NOMO-1 treated with DMSO at 0.1 percent for 48 hours (cell line): ENCODE measurements at regions not wholly inside any gene's neighbourhood (a gene's known extent, or its start where the extent isn't known, plus 50 kb on each side); places are given as distances from the start of the nearest gene placed in this dataset.
"Not testable (repeated sequence)": the region's sequence is repeated elsewhere in the genome, so short reads cannot be mapped to it uniquely, and the experiment has no call there.

Experiments used
- DNase-seq: peaks from one replicate; lab custom pipeline; 2025; ENCODE audit not compliant: unreplicated experiment; lab: John Stamatoyannopoulos, UW

DNA sequence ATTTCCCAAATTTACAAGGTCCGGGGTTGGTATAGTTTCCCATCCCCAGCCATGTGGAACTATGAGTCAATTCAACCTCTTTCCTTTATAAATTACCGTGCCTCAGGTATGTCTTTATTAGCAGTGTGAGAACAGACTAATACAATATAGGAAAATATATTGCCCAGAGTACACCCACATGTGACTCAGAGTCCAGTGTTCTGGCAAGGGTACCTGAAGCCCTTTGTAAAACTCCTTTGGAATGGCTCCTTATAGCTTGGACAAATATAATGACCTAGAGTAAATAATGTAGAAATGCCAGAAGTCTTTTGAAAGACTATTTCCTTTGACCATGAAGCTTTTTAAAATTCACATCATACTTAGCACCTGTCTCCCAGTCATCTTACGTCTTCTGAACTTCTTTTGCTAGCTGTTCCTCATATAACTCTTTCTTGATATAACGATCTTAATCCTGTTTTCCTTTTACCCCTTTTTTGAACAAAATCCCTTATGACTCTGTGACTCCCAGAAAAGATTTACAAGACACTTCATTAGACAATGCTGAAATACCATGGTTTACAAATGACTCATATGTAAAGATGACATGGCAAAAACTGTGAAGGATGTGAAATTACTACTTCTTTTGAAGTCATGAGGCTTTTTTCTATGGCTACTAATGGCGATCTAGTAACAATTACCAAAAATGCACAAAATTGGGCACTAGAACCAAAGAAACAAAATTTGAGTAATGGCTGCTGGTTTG, 408.9 kb downstream of the NAP1L3 start:
- peak; percentile 2 for DNase-seq

DNA sequence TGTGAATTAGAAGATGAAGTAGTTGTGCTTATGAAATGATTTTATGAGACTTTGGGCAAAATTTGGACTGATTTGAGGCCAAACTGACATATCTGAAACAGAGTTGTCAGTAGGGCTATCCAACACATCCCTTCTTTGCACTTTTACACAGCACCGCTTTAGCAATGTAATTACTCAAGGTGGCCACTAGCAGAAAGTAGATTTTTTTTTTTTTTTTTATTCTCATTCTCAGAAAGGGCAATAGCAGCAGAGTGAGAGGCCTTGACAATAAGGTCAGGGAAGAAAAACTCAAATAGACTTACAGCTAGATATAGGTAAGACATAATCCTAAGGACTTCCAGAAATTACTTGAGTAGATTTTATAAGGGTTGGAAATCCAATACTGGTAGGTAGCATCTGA, 414.3 kb downstream of the NAP1L3 start:
- no peak for DNase-seq

DNA sequence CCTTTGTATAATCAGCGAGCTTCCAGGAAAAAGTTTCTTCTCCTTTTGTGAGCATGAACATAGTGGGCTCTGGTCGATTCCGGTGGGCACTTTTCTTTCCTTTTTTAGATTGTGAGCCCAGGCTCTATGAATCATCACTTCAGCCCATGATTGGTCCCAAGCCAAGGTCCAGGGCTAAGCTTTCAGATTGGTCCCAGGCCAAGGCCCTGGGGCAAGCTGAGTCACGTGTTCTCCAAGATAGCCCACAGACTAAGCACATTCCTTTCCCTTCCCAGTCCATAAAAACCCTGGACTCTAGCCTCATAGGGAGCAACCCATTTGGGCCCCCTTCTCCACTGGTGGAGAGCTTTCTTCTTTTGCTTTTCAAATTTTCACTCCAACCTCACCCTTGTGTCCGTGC, 430.5 kb downstream of the NAP1L3 start:
- no peak for DNase-seq

DNA sequence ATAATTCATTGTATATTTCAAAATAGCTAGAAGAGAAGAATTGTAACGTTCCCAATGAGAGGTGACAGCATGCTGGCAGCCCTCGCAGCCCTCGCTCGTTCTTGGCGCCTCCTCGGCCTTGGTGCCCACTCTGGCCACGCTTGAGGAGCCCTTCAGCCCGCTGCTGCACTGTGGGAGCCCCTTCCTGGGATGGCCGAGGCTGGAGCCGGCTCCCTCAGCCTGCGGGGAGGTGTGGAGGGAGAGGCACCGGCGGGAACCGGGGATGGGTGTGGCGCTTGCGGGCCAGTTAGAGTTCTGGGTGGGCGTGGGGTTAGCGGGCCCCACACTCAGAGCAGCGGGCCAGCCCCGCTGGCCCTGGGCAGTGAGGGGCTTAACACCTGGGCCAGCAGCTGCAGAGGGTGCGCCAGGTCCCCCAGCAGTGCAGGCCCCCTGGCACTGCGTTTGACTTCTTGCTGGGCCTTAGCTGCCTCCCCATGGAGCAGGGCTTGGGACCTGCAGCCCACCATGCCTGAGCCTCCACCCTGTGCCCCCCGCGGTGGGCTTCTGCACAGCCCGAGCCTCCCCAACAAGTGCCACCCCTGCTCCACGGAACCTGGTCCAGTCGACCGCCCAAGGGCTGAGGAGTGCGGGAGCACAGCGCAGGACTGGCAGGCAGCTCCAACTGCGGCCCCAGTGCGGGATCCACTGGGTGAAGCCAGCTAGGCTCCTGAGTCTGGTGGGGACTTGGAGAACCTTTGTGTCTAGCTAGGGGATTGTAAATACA, 437.7 kb downstream of the NAP1L3 start:
- not testable (repeated sequence) for DNase-seq

DNA sequence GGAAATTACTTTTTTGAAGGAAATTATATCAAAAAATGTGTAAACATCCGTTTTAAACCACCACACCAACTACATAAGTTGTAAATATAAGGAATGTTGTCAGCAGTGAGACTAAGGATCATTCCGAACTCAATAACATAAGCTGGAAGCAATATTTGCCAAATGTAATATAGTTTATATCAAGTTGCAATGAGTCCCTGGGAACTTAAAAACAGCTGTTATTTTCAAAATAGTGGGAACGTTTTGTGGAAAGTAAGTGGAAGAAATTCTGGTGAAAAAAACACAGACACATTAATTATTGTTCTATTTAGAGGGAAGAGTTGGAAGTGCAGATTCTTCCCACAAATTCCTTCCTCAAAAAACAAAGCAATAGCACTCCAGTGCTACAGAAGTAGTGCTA, 444.3 kb downstream of the NAP1L3 start:
- DNase-seq, result no peak
